Activated CD4-positive, alpha-beta T cell treated with anti-CD3 and anti-CD28 coated beads, Interleukin-2, amount 50 U/mL, for 4 hours (primary cell): ENCODE measurements at regions not wholly inside any gene's neighbourhood (a gene's known extent, or its start where the extent isn't known, plus 50 kb on each side); places are given as distances from the start of the nearest gene placed in this dataset.
"Not testable (repeated sequence)": the region's sequence is repeated elsewhere in the genome, so short reads cannot be mapped to it uniquely, and the experiment has no call there.

ENCODE experiments used
- DNase-seq, 2 experiments: peaks; one replicate each; pipeline ENCODE4 v3.0.0-alpha.2; 2020

DNA sequence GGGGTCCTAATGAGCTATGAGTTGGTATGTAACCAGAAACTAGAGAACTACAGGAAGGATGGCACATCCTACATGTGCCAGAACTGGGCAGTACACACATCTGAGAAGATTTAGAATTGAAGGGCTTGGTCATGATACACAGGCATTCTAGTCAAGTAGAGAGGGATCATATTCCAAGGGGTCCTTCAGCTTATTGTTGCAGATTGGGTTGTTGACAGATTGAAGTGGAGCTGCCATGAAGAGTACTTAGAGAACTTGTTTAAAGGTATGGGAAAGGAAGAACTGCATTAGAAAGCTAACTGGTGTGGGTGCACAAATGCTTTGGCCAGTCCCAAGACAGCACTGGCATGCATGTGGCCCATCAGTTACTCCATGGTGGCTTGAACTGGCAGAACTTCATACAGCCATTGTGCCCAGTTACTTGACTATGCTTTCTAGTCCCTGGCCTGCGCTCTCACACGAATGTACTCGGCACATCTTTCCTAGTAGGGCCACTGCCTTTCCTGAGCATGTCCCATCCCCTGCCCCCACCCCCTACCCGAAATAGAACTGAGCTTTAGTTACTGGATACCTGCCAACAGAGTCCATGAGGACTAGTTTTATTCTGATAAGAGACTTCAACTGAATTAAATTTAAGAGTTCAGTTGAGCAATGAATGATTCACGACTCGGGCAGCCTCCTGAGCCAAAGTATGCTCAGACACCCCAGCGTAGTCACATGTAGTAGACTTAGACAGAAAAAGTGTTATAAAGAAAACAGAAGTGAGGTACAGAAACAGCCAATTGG is 64.0 kb downstream of the CCNG2 start:
- DNase-seq, result no peak

DNA sequence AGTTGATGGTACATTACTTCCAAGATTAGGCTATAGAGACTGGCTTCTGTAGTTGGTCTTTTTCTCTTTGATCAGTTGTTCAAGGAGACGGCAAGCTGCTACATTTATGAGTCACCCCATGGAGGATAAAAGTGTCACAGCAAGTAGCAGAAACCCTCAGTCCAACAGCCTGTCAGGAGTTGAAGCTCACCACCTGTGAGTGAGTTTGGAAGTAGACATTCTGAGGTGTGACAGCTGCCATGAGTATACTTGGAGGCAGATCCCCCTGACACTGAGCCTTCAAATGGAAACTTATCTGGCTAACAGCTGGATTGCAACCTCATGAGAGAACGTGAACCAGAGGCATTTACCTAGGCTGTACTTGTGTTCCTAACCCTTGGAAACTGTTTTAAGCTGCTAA is 68.0 kb downstream of the CCNG2 start:
- DNase-seq, result no peak

DNA sequence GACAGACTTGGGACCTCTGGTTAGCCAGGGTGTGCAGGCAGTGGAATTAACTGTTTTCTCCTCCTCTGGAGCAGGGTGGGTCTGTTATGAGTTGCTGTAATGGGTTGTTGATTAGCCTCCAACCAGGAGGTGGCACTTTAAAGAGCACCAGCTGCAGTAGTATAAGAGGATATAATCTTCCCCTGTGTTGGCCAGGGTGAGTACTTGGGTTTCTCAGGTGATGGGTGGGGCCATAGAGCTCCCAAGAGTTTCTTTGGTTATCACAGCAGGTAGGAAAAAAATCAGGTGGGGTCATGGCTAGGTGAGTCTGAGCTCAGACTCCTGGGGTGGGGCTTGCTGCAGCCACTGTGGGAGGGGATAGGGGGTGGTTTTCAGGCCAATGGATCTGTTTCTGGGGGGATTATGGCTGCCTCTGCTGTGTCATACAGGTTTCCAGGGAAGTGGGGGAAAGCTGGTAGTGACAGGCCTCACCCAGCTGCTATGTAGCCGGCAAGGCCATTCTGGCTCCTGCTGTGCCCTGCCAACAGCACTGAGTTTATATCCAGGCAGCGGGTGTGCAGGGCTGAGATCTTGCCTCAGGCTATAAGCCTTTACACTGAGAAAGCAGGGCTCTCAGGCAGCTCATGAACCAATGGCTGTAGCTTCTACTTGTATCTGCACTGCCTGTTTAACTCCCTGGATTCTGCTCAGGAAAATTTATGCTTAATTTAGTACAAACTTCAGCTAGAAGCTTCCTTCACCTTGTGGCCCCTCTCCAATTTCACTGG is 70.1 kb downstream of the CCNG2 start:
- no peak for DNase-seq

DNA sequence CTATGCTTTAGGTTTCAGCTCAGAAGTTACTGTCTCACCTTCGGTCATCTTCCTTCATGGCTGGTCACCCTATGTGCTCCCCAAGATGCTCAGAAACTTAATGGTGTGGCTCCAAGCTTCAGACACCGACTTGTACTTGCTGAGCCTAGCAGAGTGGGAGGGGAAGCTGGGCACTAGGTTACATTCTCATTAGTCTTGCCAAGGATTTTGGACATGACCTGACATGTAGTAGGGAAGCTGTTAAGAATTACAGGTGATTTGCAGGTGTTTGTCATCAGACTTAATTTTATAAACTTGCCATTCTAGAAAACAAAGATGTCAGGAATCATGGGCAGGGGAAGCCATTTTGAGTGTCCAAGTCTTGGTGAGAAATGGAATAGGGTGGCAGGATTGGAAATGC is 72.4 kb downstream of the CCNG2 start:
- DNase-seq, result no peak

DNA sequence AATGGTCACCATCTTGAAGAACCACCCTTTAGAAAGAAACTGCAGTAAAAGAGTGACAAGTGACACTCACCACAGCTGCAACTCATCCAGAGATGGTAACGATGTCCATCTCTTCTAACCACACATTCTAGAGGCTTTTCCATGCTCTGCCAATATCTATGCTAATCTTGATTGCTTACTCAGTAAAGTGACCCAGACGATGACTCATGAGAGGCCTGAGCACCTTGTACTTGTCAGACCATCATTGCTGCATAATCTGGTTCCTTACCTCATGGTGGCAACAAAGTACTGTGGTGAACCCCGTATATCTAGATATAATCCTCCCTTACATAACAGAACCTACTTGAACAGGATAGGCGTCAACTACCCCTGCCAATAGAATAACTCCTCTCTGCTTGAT is 75.6 kb downstream of the CCNG2 start:
- no peak for DNase-seq

DNA sequence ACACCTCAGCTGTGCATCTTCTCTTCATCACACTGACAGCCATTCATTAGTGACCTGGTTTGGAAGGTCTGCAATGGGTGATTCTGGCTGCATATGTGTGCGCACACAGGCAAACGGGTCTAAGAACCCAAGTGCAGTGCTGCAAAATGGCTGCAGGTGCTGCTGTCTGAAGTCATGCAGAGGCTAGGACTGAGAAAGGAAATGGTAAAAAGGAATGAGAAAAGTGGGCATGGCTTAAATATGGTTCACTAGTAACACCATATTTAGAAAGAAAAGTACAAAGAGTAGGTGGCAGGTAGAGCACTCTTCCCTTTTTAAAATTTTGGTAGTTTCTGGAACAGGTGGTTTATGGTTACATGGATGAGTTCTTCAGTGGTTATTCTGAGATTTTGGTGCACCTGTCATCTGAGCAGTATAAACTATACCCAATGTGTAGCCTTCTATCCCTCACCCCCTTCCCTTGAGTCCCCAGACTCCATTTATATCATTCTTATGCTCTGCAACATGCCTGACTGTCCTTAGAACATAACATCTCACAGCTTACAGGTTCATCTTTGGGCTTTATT is 78.4 kb downstream of the CCNG2 start:
- no peak for DNase-seq

DNA sequence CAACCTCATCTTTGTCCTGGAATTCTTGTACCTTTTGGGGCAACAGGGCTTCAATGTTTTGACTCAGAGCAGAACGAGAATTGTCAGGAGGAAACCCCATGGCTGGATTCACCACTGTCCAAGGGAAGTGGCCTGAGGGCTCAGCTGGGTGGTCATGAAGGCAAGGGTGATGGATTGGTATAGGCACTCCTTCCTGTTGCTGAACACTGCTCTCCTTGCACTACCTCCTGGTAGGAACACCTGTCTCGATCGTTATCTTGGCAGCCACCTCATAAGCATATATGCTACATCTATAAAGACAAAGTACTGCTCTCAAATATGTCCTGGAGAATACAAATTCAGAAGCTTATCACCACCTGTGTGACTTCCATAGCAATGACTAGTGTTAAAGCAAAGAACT is 79.8 kb downstream of the CCNG2 start:
- DNase-seq, result no peak

DNA sequence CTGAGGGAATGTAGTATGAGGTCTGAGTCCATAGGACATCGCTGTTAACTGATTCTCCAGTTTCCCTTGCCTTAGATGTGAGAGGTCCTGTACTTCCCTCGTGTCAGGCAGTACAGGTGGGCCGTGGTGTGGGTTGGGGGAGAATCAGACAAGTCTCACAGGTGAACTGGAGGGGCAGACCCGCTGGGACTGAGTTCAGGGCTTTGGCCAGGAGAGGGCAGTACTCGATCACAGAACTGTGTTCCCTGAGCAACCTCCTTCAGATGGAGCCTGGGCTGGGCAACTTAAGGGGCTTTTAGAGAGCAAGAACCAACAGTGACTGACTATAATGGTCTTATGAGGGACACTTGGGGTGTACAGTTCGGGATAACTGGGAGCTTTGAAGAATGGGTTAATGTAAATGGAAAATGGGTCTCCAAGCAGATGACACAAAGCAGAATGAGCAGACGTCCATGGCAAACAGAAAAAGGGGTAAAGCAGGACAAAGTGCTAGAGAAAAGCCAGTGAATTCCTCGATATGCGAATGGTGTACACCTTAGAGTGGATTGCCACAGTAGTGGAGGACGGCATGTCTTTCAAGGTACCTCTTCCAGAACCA is 83.6 kb downstream of the CCNG2 start:
- peak; percentile 37 to 41 for DNase-seq

DNA sequence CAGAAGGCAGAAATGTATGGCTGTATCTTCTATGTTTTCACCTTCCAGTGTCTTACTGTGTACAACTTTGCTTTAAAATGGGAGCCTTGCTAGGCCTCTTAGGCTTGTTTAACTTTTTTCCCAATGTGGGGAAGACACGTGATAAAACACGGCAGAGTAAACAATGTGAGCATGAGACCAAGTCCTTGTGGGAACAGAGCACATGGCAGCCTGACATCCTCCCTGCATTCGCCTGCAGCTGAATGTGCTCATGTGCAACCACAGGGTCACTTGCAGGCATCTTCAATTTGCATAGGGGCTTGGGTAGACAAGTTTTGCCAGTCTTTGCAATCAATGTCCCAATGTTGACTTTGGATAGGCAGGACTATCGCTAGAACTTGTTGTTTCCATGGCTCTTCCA is 91.8 kb downstream of the CCNG2 start:
- no peak for DNase-seq

DNA sequence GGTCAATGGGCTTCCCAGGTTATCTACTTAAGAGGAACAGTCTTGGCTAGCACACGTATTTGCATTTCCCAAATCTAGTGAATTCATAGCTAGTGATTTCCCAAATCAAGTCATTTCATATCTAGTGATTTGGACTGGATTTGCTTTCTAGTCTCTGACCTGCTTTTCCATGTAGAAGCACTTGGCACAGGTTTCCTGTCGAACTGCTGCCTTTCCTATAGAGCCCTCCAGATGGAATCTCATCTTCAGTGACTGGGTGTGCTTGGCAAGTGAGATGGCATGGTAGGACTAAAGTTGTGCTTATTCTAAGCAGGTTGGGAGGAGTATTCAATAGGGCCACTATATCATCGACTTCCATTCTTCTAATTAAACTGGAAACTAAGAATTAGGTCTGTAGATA is 94.7 kb downstream of the CCNG2 start:
- DNase-seq, result no peak

DNA sequence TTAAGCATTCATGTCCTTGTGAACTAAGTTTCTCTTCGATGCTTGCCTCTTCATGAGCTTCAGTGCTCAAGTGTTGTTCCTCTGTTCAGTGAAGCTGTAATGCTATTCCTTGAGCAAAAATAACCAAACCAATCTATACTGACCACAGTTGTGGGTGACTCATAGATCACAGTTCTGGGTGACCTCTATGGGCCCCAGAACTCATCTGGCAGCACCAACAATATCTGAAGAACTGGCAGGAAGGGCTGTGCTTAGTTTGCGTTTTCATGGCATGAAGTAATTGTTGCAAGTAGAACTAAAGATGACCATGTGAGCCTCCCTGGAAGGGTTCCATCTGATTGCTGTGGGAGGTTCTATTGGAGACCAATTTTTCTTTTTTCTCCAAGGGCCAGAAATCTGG is 106.2 kb downstream of the CCNG2 start:
- DNase-seq, result no peak

DNA sequence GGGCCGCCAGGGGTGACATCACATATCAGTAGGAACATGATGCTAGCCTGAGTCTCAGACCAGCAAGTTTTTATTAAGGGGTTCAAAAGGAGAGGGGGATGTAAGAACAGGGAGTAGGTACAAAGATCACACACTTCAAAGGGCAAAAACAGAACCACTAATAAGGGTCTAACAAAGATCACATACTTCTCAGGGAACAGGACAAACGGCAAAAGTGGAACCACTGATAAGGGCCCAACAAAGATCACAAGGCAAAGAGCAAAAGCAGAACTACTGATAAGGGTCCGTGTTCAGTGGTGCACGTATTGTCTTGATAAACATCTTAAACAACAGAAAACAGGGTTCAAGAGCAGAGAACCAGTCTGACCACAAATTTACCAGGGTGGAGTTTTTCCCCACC is 107.0 kb downstream of the CCNG2 start:
- not testable (repeated sequence) for DNase-seq

DNA sequence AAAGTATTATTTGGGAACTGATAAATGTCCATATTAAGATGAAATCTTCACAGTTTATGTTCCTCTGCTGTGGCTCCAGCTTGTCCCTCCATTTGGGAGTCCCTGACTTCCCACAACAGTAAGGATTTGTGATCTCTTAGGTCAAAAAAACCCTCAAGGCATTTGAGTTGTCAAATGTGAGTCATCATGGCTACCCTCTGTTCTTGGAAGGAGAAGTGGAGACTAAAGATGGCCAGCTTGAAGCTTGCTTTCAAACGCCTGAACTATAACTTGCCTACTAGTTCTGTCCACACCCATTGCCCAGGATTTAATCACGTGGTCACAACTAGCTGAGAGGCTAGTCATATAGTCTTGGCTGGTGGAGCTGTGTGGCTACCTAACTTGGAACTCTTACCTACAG is 107.8 kb downstream of the CCNG2 start:
- DNase-seq, result no peak

DNA sequence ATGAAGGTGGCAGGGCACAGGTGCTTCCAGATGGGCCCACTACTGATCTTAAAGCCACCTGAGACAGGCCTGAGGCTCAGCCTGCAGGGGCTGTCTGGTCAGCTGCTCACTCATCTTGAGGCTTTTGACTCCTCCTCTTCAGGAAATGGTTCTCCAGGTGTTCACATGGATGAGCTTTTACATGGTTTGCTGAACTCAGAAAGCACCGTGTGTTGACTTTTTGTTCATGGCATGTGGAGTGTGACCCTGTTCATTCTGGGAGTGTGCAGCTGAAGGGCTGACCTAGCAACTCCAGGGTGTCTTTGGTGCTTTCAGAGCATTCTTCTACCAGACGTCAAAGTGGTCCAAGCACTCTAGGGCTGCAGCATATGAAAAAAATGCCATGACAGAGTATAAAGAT is 111.1 kb downstream of the CCNG2 start:
- no peak for DNase-seq

DNA sequence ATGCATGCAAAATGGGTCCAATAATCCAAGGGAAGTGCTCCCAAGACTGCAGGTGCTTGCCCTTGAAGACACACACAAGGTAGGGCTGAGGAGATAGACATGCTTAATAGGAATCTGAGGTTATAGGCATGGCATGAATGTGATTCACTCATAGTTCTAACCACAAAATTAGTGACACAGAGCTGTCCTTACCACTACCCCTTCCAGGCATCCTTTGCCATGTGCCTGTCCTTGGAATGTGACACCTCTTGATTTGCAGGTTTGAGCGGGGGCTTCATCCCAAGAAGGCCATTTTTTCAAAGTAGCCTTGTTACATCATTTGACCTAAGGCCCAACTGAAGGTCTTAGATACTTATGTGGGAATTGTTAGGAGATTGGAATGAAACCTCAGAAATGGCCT is 112.5 kb downstream of the CCNG2 start:
- DNase-seq, result no peak

DNA sequence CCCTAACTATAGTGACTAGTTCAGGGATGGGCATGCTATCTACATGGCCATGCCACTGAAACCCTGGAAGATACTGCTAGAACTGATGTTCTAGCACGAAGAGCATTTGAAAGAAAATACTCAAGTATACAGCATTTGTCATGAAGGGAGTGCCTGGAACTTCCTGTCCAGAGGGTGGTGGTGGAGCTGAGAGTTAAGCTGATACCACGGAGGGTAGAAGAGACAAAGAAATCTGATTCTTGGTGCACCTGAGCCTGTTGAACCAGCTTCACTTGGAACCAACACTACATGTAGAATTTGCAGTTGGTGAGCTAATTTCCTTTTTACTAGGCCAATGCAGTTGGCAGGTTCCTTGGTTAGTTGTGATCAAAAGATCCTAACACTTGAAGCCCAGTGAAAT is 116.4 kb downstream of the CCNG2 start:
- no peak for DNase-seq

DNA sequence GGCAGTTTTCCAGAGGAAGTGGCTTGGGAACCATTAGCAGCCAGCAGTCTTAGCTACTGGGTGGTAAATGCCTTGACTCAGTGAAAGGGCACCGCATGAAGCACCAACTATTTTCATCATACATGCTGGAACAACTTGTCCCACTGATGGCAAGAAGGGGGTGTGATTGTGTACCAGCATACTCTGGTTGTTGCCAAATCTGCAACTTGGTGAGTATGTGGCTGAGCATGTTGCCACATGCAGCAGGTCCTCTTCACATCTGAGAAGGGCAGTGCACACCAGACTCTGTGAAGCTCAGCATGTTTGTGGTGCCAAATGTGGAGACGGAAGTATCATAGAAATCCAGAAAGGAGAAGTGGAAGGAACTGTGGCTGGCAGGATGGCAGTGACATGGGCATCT is 122.1 kb downstream of the CCNG2 start:
- not testable (repeated sequence) for DNase-seq

DNA sequence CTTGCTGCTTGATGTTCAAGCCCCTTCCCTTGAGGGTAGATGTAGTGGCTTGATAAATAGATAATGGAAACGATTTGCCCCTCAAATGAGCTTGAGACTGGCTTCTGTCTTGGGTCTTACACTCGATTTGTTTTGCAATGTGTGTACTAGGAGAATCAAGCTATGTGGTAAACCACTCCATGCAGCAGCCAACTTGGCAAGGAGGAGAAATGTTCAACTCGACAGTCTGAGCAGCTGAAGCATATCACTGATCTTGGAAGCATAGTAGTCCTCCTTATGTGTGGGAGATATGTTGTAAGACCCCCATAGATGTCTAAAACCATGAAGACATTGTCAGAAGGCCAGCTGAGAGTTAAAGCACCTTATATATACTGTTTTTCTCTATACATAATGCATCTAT is 125.3 kb downstream of the CCNG2 start:
- no peak for DNase-seq

DNA sequence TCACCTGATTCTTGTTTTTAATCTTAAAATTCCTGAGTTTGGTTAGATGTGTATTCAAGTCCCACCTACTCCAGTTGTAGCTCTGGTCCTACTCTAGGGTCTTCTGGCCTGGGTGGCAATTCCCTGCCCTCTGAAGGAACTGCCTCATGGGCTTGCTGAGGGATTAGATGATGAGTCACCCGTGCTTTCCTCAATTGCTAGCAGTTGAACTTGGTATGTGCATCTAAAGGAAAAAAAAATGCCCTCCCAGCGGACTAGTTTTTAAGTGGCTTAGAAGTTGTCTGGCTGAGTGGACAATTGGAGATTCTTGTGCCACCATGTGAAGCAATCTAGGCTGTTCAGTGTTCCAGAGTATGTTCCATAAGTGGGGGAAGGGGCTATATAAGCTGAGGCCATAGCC is 127.0 kb downstream of the CCNG2 start:
- DNase-seq, result no peak

DNA sequence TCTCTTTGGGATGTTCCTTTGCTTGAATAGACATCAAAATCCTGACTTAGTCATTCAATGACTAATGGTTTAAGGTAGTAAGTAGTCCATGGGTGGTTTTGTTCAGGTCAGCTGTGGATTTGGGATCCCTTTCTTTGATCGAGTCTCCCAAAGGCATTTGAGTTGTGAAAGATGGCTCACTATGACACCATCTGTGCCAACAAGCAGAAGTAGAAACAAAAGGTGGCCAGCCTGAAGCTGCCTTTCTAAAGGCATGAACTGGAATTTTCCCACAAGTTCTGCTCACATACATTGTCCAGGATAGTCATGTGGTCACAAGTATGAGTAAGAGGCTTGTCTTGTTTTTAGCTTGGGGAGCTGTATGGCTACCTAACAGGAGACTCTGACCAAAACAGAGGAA is 129.9 kb downstream of the CCNG2 start:
- no peak for DNase-seq

DNA sequence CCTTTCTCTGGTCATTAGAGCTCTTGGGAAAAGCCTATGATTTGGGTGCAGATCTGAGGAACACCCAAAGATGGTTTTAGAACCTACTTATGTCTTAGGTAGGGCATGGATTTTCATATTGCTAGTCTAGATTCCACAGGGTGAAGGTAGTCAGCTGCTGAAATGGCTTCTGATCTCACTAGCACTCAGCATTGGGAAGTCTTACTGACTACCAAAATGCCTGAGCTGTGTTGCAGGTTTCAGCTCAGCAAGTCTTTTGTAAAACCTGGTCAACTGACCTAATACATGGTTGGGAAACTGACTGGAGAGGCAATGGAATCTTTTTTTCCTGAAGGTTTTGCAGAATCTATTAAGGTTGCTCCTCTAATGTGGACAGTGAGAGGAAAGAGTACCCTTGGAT is 136.4 kb downstream of the CCNG2 start:
- no peak for DNase-seq

DNA sequence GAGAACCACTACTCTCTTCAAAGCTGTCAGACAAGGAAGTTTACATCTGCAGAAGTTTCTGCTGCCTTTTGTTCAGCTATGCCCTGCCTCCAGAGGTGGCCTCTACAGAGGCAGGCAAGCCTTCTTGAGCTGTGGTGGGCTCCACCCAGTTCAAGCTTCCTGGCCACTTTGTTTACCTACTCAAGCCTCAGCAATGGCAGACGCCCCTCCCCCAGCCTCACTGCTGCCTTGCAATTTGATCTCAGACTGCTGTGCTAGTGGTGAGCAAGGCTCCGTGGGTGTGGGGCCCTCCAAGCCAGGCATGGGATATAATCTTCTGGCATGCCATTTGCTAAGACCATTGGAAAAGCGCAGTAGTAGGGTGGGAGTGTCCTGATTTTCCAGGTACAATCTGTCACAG is 144.0 kb downstream of the CCNG2 start:
- DNase-seq, result not testable (repeated sequence)

DNA sequence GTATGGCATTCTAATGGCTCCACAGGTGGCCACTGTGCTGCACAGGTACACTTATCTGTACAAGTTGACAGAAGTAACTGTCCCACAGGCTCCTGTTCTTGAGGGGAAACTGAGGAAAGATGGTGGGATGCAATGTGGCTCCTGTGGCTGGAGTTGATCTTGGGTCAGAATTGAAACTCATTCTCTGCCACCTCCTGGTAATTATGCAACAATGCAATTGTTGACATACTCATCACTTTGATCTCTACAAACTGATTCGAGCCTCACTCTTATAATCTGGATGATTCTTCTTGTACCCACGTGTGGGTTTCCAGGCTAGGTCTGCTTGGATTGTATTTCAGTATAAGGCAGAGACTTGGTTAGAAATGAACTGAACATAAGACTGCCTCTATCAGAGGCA is 148.8 kb downstream of the CCNG2 start:
- DNase-seq, result no peak

DNA sequence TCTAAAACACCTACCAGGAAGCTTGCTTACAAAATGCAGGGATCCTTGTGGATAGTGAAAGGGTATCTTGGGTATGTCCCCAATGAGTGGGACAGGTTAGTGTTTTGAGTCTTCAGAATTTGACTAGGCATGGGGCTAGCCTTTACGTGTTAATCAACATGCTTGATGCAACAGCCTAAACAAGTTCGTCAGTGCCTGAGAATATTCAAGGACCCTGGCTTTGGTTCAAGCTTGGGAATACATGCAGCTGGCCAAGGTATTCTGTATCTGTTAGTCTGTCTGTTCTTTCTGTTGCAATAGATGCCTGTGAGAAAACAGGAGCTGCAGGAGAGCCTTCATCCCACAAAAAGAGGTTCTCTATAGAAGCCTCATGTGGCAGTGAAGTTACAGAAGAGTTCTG is 149.5 kb downstream of the CCNG2 start:
- no peak for DNase-seq
